ENCODE measurements at regions not wholly inside any gene's neighbourhood (a gene's known extent, or its start where the extent isn't known, plus 50 kb on each side); places are given as distances from the start of the nearest gene placed in this dataset.
"Not testable (repeated sequence)": the region's sequence is repeated elsewhere in the genome, so short reads cannot be mapped to it uniquely, and the experiment has no call there.

GRCh38 chr14:22230517-22230916 is 358.5 kb downstream of the DAD1 start:
- in situ Hi-C loops (cut with MboI; ENCODE audit: low sequenced_read_pairs), result no loop called here

- in situ Hi-C loops (cut with MboI; ENCODE audit: low sequenced_read_pairs), result no loop called here
These were observed 361.9 kb downstream of the DAD1 start for GRCh38 chr14:22227084-22227483.

GRCh38 chr14:22226381-22226780 is 362.6 kb downstream of the DAD1 start:
- in situ Hi-C loops (cut with MboI; ENCODE audit: low sequenced_read_pairs), result no loop called here

- in situ Hi-C loops (cut with MboI; ENCODE audit: low sequenced_read_pairs), result no loop called here
These were observed 363.4 kb downstream of the DAD1 start for GRCh38 chr14:22225516-22226140.

GRCh38 chr14:22221508-22221907 is 367.5 kb downstream of the DAD1 start:
- in situ Hi-C loops (cut with MboI; ENCODE audit: low sequenced_read_pairs), result no loop called here

GRCh38 chr14:22220427-22220826 is 368.6 kb downstream of the DAD1 start:
- in situ Hi-C loops (cut with MboI; ENCODE audit: low sequenced_read_pairs), result no loop called here

- in situ Hi-C loops (cut with MboI; ENCODE audit: low sequenced_read_pairs), result no loop called here
These were observed 370.3 kb downstream of the DAD1 start for GRCh38 chr14:22218728-22219127.

GRCh38 chr14:22213120-22213519 is 375.9 kb downstream of the DAD1 start:
- in situ Hi-C loops (cut with MboI; ENCODE audit: low sequenced_read_pairs), result no loop called here

- in situ Hi-C loops (cut with MboI; ENCODE audit: low sequenced_read_pairs), result no loop called here
These were observed 378.1 kb downstream of the DAD1 start for GRCh38 chr14:22210906-22211305.

GRCh38 chr14:22210026-22210425 is 379.0 kb downstream of the DAD1 start:
- in situ Hi-C loops (cut with MboI; ENCODE audit: low sequenced_read_pairs), result no loop called here

GRCh38 chr14:22203036-22203435 is 386.0 kb downstream of the DAD1 start:
- in situ Hi-C loops (cut with MboI; ENCODE audit: low sequenced_read_pairs), result no loop called here

- in situ Hi-C loops (cut with MboI; ENCODE audit: low sequenced_read_pairs), result no loop called here
These were observed 386.7 kb downstream of the DAD1 start for GRCh38 chr14:22202313-22202712.

GRCh38 chr14:22200977-22201605 is 387.9 kb downstream of the DAD1 start:
- in situ Hi-C loops (cut with MboI; ENCODE audit: low sequenced_read_pairs), result no loop called here

- in situ Hi-C loops (cut with MboI; ENCODE audit: low sequenced_read_pairs), result not testable (repeated sequence)
These were observed 388.9 kb downstream of the DAD1 start for GRCh38 chr14:22200131-22200530.

GRCh38 chr14:22194664-22195063 is 394.4 kb downstream of the DAD1 start:
- in situ Hi-C loops (cut with MboI; ENCODE audit: low sequenced_read_pairs), result no loop called here

GRCh38 chr14:22190411-22191191 is 398.4 kb downstream of the DAD1 start:
- in situ Hi-C loops (cut with MboI; ENCODE audit: low sequenced_read_pairs), result no loop called here

GRCh38 chr14:22189881-22190280 is 399.1 kb downstream of the DAD1 start:
- in situ Hi-C loops (cut with MboI; ENCODE audit: low sequenced_read_pairs), result no loop called here

GRCh38 chr14:22188318-22188717 is 400.7 kb downstream of the DAD1 start:
- in situ Hi-C loops (cut with MboI; ENCODE audit: low sequenced_read_pairs), result no loop called here

GRCh38 chr14:22185789-22186188 is 403.2 kb downstream of the DAD1 start:
- in situ Hi-C loops (cut with MboI; ENCODE audit: low sequenced_read_pairs), result no loop called here

- in situ Hi-C loops (cut with MboI; ENCODE audit: low sequenced_read_pairs), result no loop called here
These were observed 403.8 kb downstream of the DAD1 start for GRCh38 chr14:22185191-22185590.

- in situ Hi-C loops (cut with MboI; ENCODE audit: low sequenced_read_pairs), result no loop called here
These were observed 404.2 kb downstream of the DAD1 start for GRCh38 chr14:22184830-22185168.

- in situ Hi-C loops (cut with MboI; ENCODE audit: low sequenced_read_pairs), result no loop called here
These were observed 404.7 kb downstream of the DAD1 start for GRCh38 chr14:22184157-22184829.
